ENCODE measurements at regions not wholly inside any gene's neighbourhood (a gene's known extent, or its start where the extent isn't known, plus 50 kb on each side); places are given as distances from the start of the nearest gene placed in this dataset.

GRCh38 chr2:60045456-60045855 is 508.0 kb downstream of the BCL11A start:
- FAIRE-seq = no peak

- no peak for FAIRE-seq
These were observed 509.0 kb downstream of the BCL11A start for GRCh38 chr2:60044484-60044883.

GRCh38 chr2:60042023-60042422 is 511.4 kb downstream of the BCL11A start:
- FAIRE-seq = no peak

GRCh38 chr2:60033325-60033724 is 520.1 kb downstream of the BCL11A start:
- no peak for FAIRE-seq

GRCh38 chr2:60029566-60029883 is 523.9 kb downstream of the BCL11A start:
- no peak for FAIRE-seq

- FAIRE-seq = no peak
These were observed 524.4 kb downstream of the BCL11A start for GRCh38 chr2:60028849-60029565.

GRCh38 chr2:60025496-60025895 is 528.0 kb downstream of the BCL11A start:
- FAIRE-seq = no peak

GRCh38 chr2:60023256-60023985 is 530.0 kb downstream of the BCL11A start:
- FAIRE-seq = no peak

GRCh38 chr2:60007671-60008070 is 545.8 kb downstream of the BCL11A start:
- no peak for FAIRE-seq

GRCh38 chr2:60003076-60003475 is 550.4 kb downstream of the BCL11A start:
- FAIRE-seq = no peak

GRCh38 chr2:60002183-60002867 is 551.1 kb downstream of the BCL11A start:
- no peak for FAIRE-seq

GRCh38 chr2:60000686-60001085 is 552.8 kb downstream of the BCL11A start:
- no peak for FAIRE-seq

- no peak for FAIRE-seq
These were observed 555.1 kb downstream of the BCL11A start for GRCh38 chr2:59998324-59998723.

- no peak for FAIRE-seq
These were observed 556.1 kb downstream of the BCL11A start for GRCh38 chr2:59997371-59997770.

- FAIRE-seq = no peak
These were observed 556.6 kb downstream of the BCL11A start for GRCh38 chr2:59996855-59997254.

- FAIRE-seq = no peak
These were observed 559.7 kb downstream of the BCL11A start for GRCh38 chr2:59993726-59994125.

GRCh38 chr2:59988341-59988740 is 565.1 kb downstream of the BCL11A start:
- FAIRE-seq = no peak

GRCh38 chr2:59986511-59986910 is 566.9 kb downstream of the BCL11A start:
- no peak for FAIRE-seq

GRCh38 chr2:59985923-59986322 is 567.5 kb downstream of the BCL11A start:
- no peak for FAIRE-seq

GRCh38 chr2:59974051-59974766 is 579.2 kb downstream of the BCL11A start:
- no peak for FAIRE-seq

GRCh38 chr2:59969161-59969560 is 584.3 kb downstream of the BCL11A start:
- no peak for FAIRE-seq

GRCh38 chr2:59968441-59968840 is 585.0 kb downstream of the BCL11A start:
- FAIRE-seq = no peak

- no peak for FAIRE-seq
These were observed 585.8 kb downstream of the BCL11A start for GRCh38 chr2:59967691-59968090.
